Ectodermal cell (in vitro differentiated cells): ENCODE measurements at regions not wholly inside any gene's neighbourhood (a gene's known extent, or its start where the extent isn't known, plus 50 kb on each side); places are given as distances from the start of the nearest gene placed in this dataset.

Experiments
- H3K27ac ChIP-seq: 2 replicates; pipeline ENCODE4 v1.7.0; 2013; ENCODE audit warnings: mild to moderate bottlenecking, low read depth, low read length; ENCODE audit not compliant: insufficient read depth, poor library complexity, severe bottlenecking
- H3K27me3 ChIP-seq: 2 replicates; pipeline ENCODE4 v1.7.0; 2013; ENCODE audit warnings: mild to moderate bottlenecking, low read length; ENCODE audit not compliant: insufficient read depth, control insufficient read depth, poor library complexity, severe bottlenecking
- H3K36me3 ChIP-seq: one replicate; pipeline ENCODE4 v1.7.0; 2013; ENCODE audit warnings: low read length; ENCODE audit not compliant: control insufficient read depth, insufficient read depth
- H3K4me1 ChIP-seq: one replicate; pipeline ENCODE4 v1.7.0; 2013; ENCODE audit warnings: low read length; ENCODE audit not compliant: control insufficient read depth, insufficient read depth
- H3K4me3 ChIP-seq: 2 replicates; pipeline ENCODE4 v1.7.0; 2013; ENCODE audit warnings: low read depth, low read length, control low read depth; ENCODE audit not compliant: insufficient read depth
- H3K9me3 ChIP-seq: 2 replicates; pipeline ENCODE4 v1.7.0; 2013; ENCODE audit warnings: mild to moderate bottlenecking, low read length, moderate library complexity; ENCODE audit not compliant: control insufficient read depth
- WGBS, 2 experiments: methylation state at CpG; one replicate each; pipeline ENCODE4 v1.1.7; 2013; ENCODE audit warnings: missing lambda C conversion rate in 2 of 2; 5-methylcytosine and 5-hydroxymethylcytosine counted together

GRCh38 chr16:8355675-8356074 is 234.6 kb downstream of the TMEM114 start:
- 50% methylated on average over 5 of the region's 5 CpGs for WGBS, 2 experiments
- Histone ChIP-seq H3K36me3 (no peaks in the 10 kb centered on the region), H3K9me3 (no peaks in the 10 kb centered on the region), H3K27ac (no peak overlapping the region), H3K4me1 (no peaks in the 10 kb centered on the region), H3K4me3 (no peak overlapping the region), H3K27me3 (no peaks in the 10 kb centered on the region)

- no peaks in the 10 kb centered on the region for H3K4me1 ChIP-seq
- no peaks in the 10 kb centered on the region for H3K9me3 ChIP-seq
- H3K27me3 ChIP-seq: no peaks in the 10 kb centered on the region
- no peaks in the 10 kb centered on the region for H3K36me3 ChIP-seq
- no peak overlapping the region for H3K27ac ChIP-seq
- no peak overlapping the region for H3K4me3 ChIP-seq
- WGBS, 2 experiments: 73% methylated on average over 3 of the region's 3 CpGs
These were observed 244.0 kb downstream of the TMEM114 start for GRCh38 chr16:8346294-8346693.

GRCh38 chr16:8342276-8342675 is 248.0 kb downstream of the TMEM114 start:
- H3K4me1 ChIP-seq: no peaks in the 10 kb centered on the region
- no peaks in the 10 kb centered on the region for H3K27me3 ChIP-seq
- no peaks in the 10 kb centered on the region for H3K9me3 ChIP-seq
- no peak overlapping the region for H3K4me3 ChIP-seq
- no peaks in the 10 kb centered on the region for H3K36me3 ChIP-seq
- WGBS, 2 experiments: 90 to 95% methylated on average over 4 of the region's 4 CpGs
- H3K27ac ChIP-seq: no peak overlapping the region

- WGBS, 2 experiments: 91 to 93% methylated on average over 5 of the region's 5 CpGs
- Histone ChIP-seq H3K9me3 (no peaks in the 10 kb centered on the region), H3K4me3 (no peak overlapping the region), H3K4me1 (no peaks in the 10 kb centered on the region), H3K36me3 (no peaks in the 10 kb centered on the region), H3K27me3 (no peaks in the 10 kb centered on the region), H3K27ac (no peak overlapping the region)
These were observed 259.6 kb downstream of the TMEM114 start for GRCh38 chr16:8330761-8331160.

GRCh38 chr16:8326232-8326631 is 264.1 kb downstream of the TMEM114 start:
- no peaks in the 10 kb centered on the region for H3K36me3 ChIP-seq

GRCh38 chr16:8323153-8323552 is 267.2 kb downstream of the TMEM114 start:
- 91 to 94% methylated on average over 2 of the region's 2 CpGs for WGBS, 2 experiments
- no peak overlapping the region for H3K27ac ChIP-seq

More at GRCh38 chr16:8326232-8326631, 264.1 kb downstream of the TMEM114 start:
- H3K27me3 ChIP-seq: no peaks in the 10 kb centered on the region
- no peak overlapping the region for H3K27ac ChIP-seq
- H3K4me3 ChIP-seq: no peak overlapping the region
- no peaks in the 10 kb centered on the region for H3K4me1 ChIP-seq
- H3K9me3 ChIP-seq: no peaks in the 10 kb centered on the region
- WGBS, 2 experiments: 91 to 99% methylated on average over 9 of the region's 9 CpGs

GRCh38 chr16:8320131-8320530 is 270.2 kb downstream of the TMEM114 start:
- H3K9me3 ChIP-seq: no peaks in the 10 kb centered on the region
- 85 to 90% methylated on average over 5 of the region's 5 CpGs for WGBS, 2 experiments
- no peak overlapping the region for H3K4me3 ChIP-seq
- H3K27ac ChIP-seq: no peak overlapping the region
- H3K36me3 ChIP-seq: no peaks in the 10 kb centered on the region
- no peaks in the 10 kb centered on the region for H3K27me3 ChIP-seq
- no peaks in the 10 kb centered on the region for H3K4me1 ChIP-seq

More at GRCh38 chr16:8323153-8323552, 267.2 kb downstream of the TMEM114 start:
- H3K4me1 ChIP-seq: no peaks in the 10 kb centered on the region
- no peaks in the 10 kb centered on the region for H3K9me3 ChIP-seq
- no peaks in the 10 kb centered on the region for H3K27me3 ChIP-seq
- no peak overlapping the region for H3K4me3 ChIP-seq
- no peaks in the 10 kb centered on the region for H3K36me3 ChIP-seq

- H3K27me3 ChIP-seq: no peaks in the 10 kb centered on the region
- no peak overlapping the region for H3K4me3 ChIP-seq
- H3K27ac ChIP-seq: no peak overlapping the region
- 95 to 96% methylated on average over 6 of the region's 6 CpGs for WGBS, 2 experiments
- H3K36me3 ChIP-seq: no peaks in the 10 kb centered on the region
- H3K9me3 ChIP-seq: no peaks in the 10 kb centered on the region
- no peaks in the 10 kb centered on the region for H3K4me1 ChIP-seq
These were observed 279.5 kb downstream of the TMEM114 start for GRCh38 chr16:8310816-8311215.

GRCh38 chr16:8310323-8310722 is 280.0 kb downstream of the TMEM114 start:
- H3K4me1 ChIP-seq: no peaks in the 10 kb centered on the region
- no peak overlapping the region for H3K27ac ChIP-seq
- H3K36me3 ChIP-seq: no peaks in the 10 kb centered on the region
- H3K27me3 ChIP-seq: no peaks in the 10 kb centered on the region
- H3K9me3 ChIP-seq: no peaks in the 10 kb centered on the region
- no peak overlapping the region for H3K4me3 ChIP-seq
- 89% methylated on average over 6 of the region's 6 CpGs for WGBS, 2 experiments

GRCh38 chr16:8305201-8305600 is 285.1 kb downstream of the TMEM114 start:
- WGBS, 2 experiments: 89 to 94% methylated on average over 3 of the region's 3 CpGs
- no peaks in the 10 kb centered on the region for H3K36me3 ChIP-seq
- no peaks in the 10 kb centered on the region for H3K9me3 ChIP-seq
- H3K4me3 ChIP-seq: no peak overlapping the region
- no peaks in the 10 kb centered on the region for H3K27me3 ChIP-seq
- H3K27ac ChIP-seq: no peak overlapping the region
- H3K4me1 ChIP-seq: no peaks in the 10 kb centered on the region

- 86 to 93% methylated on average over 5 of the region's 5 CpGs for WGBS, 2 experiments
- Histone ChIP-seq H3K9me3 (no peaks in the 10 kb centered on the region), H3K4me1 (no peaks in the 10 kb centered on the region), H3K36me3 (no peaks in the 10 kb centered on the region), H3K4me3 (no peak overlapping the region), H3K27ac (no peak overlapping the region), H3K27me3 (no peaks in the 10 kb centered on the region)
These were observed 290.7 kb downstream of the TMEM114 start for GRCh38 chr16:8299635-8300034.
